MM.1S (cell line): ENCODE measurements at regions not wholly inside any gene's neighbourhood (a gene's known extent, or its start where the extent isn't known, plus 50 kb on each side); places are given as distances from the start of the nearest gene placed in this dataset.

Experiments used
- CTCF ChIP-seq: fragments of 300-600 bp; sonication (generic); IDR thresholded peaks from 2 replicates; pipeline ENCODE4 v1.5.1; 2016; ENCODE audit warnings: antibody characterized with exemption, low read length, mixed read lengths
- EZH2 ChIP-seq: fragments of 300-600 bp; sonication (generic); optimal IDR thresholded peaks from 2 replicates; pipeline ENCODE3; 2017; ENCODE audit warnings: low read depth, mild to moderate bottlenecking, antibody characterized with exemption, low read length, mixed read lengths

DNA sequence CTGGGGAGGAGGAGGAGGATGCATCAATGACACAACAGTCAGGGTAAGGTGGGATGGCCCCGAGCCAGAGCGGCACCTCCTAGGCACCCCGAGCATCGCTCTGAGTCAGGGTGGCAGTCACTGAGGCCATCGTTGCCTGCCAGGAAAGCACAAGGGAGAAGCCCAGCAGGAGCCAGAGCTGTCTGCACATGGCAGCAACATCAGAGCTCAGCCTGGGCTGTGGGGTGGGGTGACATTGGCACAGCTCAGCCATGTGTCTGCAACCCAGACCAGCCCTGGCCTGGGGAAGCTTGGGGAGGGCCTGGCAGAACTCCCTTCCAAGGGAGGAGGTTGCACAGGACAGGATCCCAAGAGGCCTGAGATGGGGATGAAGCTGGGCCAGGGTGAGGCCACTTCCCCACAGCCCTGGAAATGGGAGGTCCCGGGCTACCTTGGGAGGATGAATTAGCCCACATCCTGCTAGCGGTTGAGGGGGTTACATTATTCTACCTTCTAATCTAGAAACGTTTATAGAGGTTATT lies 255.6 kb downstream of the MAFB start:
- TF ChIP-seq CTCF (no peak), EZH2 (no peak)
